NCI-H345 treated with DMSO at 0.1 percent for 48 hours (cell line): ENCODE measurements at regions not wholly inside any gene's neighbourhood (a gene's known extent, or its start where the extent isn't known, plus 50 kb on each side); places are given as distances from the start of the nearest gene placed in this dataset.
"Not testable (repeated sequence)": the region's sequence is repeated elsewhere in the genome, so short reads cannot be mapped to it uniquely, and the experiment has no call there.

Experiments
- DNase-seq: peaks from one replicate; lab custom pipeline; 2025; ENCODE audit not compliant: unreplicated experiment; lab: John Stamatoyannopoulos, UW

DNA sequence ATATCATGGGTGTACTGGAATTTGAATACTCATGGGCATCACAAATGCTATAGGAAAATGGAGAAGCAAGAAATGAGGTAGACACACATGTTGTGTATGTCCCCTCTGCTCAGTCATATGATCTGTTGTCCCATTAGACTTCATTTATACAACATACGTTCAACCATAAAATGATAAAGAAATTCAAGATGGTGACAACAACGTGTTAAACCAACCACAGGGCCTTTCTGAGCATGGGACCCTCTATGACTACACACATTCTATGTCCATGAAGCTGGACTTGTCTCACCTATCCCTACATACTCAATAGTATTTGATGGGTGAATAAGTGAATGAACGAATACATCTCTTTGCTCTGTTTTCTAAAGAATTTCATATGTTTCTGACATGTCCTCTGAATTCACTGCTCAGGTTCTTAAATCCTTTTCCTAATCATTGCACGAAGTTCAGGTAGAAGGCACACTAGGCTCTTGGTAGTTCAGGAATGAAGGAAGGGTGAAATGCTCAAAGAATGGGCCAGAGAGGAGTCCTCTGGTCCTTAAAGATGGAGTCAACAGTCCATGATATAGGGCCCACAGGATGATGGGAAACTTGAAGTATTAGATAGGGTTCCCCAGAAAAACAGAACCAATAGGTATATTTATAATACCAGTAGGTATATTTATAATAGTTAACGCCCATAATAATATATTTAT is 105.7 kb upstream of the PPM1H start:
- no peak for DNase-seq

DNA sequence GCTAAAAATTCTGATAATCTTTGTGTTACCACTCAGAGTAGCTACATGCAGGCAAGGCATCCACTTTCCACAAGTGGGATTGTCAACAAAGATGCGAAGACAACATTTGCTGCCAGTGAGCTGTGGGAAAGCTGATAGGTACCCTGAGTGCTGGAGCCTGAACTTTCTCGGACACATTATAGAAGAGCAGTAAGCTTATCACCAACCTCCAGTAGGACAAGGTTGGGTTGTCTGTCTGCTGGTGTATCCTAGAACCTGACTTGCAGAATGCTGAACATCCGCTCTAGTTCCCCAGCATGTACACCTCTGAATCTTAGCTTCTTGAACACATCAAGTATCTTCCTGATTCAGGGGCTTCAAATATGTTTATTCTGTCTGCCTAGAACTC is 103.8 kb upstream of the PPM1H start:
- DNase-seq: no peak

DNA sequence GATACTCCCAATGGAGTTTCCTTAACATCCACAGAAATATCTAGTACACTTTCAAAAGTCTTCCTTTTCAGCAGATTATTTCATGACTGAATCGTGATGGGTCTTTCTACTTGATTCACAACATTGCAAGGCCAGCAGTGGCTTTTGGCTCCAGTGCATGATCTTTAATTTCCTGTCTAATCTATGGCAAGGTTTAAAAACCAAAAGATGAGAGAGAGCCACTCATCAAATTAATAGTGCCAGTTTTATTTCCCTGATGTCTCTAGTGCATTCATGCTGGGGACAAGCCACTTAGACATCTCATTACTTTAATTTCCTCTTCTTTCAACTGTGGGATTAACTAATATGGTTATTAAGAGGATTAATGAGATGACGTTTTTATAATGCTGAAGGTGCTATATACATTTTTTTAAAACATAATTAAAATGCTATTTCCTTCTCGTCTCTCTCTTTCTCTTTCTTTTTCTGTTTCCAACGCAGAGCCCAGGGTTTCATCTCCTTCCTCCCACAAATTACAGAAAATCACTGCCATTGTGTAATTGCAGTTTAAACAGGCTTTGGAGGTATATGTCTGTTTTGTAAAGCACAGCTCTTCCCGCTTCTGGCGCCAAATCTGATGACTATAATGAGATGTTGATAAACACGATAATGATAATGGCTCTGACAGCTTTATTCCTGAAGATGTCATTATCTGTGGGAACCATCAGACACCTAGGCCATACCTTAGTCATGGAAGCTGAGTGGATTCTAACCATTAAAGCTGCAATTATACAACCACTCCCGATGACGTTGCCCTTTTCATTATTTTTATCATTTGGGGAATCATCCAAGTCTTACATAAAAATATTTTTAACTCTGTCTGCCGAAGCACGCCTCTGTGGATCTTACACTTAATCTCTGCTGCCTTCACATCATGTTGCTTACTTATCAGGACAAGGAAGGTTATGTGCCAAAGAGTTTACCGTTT is 103.1 kb upstream of the PPM1H start:
- no peak for DNase-seq

DNA sequence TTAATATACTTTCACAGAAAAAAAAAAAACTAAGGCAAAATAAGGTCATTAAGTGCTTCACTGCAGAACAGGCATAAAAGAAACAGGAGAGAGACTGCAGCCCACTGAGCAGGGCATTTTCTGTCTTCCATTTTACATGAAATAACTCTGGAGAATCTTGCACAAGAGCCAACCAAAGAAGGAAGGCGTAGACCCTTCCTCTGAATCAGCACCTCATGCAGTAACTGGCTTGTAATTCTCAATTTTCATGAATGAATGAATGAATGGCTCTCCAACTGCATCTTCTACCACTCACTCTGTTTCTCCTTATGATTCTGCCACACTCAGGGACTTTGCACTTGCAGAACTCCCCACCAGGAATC is 102.0 kb upstream of the PPM1H start:
- no peak for DNase-seq

DNA sequence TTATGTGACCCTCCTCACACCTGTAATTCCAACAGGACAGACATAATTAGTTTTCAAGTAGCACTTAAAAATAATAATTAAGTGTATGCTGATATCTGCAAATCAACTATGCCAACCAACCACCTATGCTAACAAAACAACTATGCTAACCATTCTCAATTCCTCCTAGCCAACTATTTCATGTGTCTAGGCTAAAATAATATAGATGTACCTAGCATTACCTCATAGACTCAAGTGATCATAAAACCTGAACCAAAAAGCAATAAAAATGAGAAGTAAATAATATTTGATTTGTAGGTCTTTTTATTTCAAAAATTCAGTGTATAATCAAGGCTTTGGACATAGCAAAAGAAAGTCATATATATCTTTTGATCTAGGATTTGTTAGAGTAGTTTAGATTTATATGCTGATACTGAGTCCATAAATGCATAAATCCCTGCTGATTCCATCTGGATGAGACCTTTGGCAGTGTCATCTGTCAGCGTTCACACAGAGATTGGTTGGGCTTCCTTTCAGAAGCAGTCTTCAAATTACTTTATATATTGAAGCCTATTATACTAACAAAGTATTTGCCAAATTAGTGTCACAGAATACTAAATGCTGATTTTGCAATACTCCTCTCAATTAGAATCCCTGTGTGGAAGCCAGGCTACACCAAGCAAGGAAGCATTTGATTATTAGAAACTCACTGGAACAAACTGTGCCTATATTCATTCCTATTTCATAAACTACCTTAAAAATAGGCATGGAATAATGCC is 101.4 kb upstream of the PPM1H start:
- DNase-seq: no peak

DNA sequence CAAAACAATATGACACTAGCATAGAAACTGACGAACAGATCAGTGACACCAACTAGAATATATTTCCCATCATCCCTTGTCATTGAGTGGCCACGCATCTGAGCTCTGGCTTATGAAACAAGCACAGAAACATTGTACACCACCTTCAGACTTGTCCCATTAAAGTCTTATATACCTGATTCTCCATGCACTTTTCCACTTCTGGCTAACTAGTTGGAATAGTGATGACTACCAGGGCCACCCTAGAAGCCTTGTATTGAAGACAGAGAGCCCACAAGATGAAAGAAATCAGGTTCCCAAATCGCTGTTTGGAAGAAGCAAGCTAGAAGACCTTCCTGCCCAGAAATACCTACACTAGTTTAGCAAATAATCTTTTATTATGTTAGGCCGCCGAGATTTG is 99.7 kb upstream of the PPM1H start:
- no peak for DNase-seq

DNA sequence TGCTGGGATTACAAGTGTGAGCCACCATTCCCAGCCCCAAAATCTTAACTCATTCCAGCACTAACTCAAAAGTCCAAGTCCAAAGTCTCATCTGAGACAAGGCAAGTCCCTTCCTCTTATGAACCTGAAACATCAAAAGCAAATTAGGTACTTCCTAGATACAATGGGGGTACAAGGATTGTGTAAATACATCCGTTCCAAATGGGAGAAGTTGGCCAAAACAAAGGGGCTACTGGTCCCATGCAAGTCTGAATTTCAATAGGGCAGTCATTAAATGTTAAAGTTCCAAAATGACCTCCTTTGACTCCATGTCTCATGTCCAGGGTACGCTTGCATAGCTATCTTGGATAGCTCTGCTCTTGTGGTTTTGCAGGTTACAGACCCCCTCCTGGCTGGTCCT is 94.7 kb upstream of the PPM1H start:
- no peak for DNase-seq

DNA sequence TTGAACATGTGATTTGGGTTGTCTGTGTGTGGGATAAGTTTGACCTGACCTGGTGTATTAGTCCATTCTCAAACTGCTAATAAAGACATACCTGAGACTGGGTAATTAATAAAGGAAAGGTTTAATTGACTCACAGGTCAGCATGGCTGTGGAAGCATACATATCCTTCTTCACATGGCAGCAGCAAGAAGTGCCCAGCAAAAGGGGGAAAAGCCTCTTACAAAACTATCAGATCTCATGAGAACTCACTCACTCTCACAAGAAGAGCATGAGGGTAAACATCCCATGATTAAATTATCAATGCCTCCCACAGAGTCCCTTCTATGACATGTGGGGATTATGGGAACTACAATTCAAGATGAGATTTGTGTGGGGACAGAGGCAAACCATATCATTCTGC is 94.0 kb upstream of the PPM1H start:
- DNase-seq: no peak

DNA sequence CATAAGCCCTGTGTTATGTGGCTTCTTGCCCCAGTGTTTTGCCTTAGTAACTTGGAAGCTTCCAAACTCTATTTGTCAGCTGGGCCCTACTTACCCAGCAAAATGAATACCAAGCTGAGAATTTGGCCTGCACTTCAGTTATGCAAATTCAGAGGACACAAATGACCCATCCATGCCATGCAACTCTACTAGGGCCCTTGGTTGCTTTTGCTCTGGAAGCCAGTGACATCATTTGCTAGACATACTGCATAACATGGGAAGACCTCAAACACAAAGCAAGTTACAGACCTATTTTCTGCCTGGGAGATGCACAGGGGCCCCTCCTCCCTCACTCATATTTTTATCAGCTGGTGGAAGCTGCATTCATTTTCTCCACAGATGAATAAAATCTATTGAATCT is 90.2 kb upstream of the PPM1H start:
- no peak for DNase-seq

DNA sequence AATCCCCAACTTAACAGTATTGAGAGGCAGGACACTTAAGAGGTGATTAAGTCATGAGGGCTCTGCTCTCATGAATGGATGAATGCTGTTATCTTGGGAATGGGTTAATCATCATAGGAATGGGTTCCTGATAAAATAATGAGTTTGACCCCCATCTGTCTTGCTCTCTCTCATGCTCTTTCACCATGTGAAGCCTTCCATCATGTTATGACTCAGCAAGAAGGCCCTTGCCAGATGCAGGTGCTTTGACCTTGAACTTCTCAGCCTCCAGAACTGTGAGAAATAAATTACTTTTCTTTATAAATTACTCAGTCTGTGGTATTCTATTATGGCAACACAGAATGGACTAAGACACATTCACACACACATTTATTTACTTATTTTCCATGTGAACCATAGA is 89.0 kb upstream of the PPM1H start:
- DNase-seq: no peak

DNA sequence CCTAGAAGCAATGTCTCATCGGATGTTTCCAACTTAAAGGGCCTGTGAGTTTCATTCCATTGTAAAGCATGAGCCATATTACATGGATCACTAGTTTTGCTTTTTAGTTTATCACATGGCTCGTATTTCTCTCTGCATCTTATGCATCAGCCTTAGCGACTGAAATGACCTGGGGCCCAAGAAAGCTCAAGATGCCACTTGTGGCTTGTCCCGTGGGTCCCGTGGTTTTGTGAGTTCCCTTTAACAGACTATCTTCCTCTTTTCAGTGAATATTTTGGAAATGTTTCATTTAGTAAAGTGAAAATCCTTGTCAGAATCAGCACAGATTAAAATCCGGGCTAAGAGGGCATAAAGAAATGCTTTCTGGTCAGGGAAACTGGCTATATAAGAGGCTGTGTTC is 86.2 kb upstream of the PPM1H start:
- no peak for DNase-seq

DNA sequence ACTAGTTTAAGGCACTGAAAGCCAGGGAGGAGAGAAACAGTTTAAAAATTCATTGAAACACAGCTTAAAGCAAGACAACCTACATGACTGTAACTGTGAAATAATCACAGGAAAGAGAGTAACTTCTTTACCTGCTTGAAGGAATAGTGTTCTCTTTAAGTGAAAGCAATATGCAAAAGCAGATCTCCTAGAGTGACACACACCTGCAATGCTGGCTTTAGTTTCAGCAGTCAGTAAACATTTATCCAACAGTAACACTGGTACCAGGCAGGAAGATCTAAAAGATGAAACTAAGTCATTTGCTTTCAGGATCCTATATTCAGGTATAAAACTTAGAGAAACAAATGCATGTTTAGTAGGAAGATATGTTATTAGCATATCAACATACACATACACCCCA is 85.3 kb upstream of the PPM1H start:
- DNase-seq: no peak

DNA sequence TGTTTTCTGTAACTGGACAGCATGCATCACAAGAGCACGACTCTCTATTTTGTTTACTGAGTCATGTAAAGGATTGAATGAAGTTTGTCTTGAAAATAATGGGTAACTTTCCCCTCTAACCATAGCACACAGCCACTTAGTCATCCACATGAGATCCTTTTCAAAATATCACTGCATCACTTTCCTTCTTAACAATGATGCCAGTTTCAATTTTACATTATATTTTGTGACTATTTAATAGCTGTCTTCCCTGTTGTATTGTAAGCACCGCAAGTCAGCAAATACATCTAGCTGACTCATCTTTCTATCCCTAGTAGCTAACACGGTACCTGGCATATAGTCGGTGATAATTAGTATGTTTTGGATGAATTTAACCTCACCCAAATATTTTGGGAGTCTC is 83.3 kb upstream of the PPM1H start:
- no peak for DNase-seq

DNA sequence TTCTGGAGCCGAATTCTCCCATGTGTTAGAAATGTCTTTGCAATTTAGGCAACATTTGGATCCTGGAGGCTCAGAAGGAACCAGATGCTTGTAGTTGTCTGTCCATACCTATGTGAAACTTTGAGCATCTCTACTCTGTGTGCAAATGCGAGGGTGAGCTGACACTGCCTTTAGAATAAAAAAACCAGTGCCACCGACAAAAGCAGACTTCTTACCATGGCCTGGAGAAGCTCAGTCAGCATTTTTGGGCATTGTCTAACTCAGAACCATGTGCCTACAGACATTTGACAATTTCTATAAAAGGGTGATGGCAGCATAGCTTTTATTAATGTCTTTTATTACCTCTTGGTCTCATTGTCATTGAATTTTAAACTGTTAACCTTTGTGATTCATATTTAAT is 78.4 kb upstream of the PPM1H start:
- DNase-seq: no peak

DNA sequence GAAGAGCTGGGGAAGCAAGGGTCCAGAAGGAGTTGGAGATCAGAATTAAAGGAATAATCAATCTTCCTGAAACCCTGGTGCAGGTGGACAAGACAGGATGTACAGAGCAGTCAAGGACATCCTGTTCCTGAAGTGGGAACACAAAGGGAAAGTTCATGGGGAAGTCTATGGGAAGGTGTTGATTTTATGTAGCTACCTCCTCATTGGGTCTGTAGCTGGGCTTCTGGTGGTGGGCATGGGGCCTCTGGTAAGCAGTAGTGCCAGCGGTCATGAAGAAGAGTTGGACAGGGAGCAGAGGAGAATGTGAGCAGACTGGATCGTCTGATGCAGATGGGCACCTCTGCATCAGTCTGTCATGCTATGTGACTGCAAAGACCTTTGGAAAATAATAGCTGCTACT is 75.7 kb upstream of the PPM1H start:
- no peak for DNase-seq

DNA sequence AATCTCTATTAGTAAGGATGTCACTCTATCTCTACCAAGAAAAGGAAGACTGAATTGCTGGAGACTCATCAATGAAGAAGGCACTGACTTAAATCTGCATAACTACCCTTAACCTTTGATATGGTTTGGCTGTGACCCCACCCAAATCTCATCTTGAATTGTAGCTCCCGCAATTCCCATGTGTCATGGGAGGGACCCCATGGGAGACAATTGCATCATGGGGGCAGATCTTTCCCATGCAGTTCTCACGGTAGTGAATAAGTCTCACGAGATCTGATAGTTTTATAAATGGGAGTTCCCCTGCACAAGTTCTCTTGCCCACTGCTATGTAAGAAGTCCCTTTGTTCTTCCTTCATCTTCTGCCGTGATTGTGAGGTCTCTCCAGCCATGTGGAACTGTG is 73.4 kb upstream of the PPM1H start:
- DNase-seq: no peak

DNA sequence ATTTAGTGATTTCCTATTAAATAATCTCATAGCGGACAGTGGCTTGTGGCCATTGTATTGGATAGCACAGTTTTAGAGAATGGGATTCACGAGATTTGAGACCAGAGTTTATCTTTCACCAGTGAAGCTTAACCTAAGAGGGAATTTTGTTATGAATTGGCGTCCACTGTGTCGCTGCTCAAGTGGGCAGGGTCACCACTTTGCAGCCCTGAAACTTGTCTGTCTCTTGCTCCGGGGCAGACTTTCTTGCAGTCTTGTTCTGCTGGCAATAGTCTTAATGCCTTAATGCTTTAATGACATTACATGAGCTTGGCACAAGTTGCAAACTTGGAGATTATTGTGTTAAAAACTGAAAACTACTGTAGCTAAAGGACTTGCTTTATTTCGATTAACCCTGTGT is 72.8 kb upstream of the PPM1H start:
- DNase-seq: no peak

DNA sequence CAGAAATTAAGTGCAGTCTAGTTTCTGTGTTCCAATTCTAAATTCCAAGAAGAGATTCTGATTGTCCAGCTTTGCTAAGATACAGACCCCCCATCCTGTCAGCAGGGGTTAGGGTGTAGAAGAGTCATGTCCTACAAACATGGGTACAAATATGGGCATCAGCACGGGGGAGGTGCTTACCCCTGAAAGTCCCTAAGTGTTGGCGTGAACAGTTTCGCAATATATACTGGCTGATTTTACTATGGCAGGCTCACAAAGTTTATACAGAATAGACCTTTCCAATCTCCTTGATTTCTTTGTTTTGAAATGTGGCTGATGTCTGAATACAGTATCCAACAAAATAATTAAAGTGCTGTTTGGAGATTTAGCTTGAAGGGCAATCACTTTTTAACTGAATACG is 71.6 kb upstream of the PPM1H start:
- DNase-seq: no peak

DNA sequence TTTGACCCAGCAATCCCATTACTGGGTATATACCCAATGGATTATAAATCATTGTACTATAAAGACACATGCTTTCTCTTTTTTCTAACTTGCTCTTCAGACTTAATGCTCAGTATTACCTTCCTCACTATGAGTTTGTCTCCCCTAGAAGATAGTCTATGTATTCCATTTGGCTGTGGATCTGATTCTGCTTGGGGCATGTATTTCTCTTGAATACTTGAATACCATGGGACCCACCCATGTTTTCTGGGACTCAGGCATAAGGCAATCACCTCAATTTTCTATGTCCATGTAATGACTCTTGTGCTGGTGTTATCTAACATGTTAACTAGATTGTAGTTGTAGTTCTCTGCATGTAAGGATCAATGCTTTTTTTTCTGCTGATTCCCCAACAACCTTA is 70.4 kb upstream of the PPM1H start:
- no peak for DNase-seq

DNA sequence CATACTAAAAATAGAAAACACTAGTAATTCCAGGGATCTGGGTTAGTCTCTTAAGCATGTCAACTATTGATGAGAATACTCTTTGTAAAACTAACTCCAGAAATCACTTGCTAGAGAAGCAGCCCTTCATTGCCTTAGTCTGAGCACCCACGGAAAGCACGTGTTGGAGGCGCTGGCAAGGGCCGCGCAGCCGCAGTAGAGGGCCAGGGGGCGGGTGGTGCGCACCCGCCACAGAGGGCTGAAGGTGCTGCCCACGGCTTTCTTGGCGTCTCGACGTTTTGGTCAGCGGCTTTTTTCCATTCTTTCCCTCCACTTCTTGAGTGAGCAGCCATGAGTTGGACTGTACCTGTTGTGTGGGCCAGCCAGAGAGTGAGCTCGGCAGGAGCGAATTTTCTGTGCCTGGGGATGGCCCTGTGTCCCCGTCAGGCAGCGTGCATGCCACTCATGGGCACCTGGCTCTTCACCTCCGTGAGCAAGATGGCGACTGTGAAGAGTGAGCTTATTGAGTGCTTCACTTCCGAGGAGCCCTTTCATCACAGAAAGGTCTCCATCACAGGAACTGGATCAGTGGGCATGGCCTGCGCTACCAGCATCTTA is 68.4 kb upstream of the PPM1H start:
- no peak for DNase-seq

DNA sequence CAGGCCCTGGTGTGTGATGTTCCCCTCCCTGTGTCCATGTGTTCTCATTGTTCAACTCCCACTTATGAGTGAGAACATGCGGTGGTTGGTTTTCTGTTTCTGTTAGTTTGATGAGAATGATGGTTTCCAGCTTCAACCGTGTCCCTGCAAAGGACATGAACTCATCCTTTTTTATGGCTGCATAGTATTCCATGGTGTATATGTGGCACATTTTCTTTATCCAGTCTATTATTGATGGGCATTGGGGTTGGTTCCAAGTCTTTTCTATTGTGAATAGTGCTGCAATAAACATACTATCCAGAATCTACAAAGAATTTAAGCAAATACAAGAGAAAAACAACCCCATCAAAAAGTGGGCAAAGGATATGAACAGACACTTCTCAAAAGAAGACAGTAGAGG is 67.1 kb upstream of the PPM1H start:
- DNase-seq: not testable (repeated sequence)

DNA sequence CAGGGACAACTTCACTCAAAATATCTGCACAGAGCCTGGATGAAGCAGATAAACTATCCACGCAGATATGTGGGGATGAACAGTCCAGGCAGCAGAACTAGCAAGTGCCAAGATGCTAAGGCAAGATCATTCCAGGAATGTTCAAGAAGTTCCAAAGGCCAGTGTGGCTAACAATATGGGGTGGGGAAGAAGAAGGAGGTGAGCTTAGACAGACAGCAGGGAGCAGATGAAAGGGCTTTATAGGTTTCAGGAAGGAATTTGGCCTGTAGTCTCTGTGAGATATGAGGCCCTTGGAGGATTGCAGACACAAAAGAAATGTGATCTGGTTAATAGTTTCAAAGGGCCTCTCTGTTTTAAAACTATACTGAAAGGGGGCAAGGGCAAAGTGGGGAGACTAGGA is 63.5 kb upstream of the PPM1H start:
- DNase-seq: no peak
